ENCODE measurements at regions not wholly inside any gene's neighbourhood (a gene's known extent, or its start where the extent isn't known, plus 50 kb on each side); places are given as distances from the start of the nearest gene placed in this dataset.

DNA sequence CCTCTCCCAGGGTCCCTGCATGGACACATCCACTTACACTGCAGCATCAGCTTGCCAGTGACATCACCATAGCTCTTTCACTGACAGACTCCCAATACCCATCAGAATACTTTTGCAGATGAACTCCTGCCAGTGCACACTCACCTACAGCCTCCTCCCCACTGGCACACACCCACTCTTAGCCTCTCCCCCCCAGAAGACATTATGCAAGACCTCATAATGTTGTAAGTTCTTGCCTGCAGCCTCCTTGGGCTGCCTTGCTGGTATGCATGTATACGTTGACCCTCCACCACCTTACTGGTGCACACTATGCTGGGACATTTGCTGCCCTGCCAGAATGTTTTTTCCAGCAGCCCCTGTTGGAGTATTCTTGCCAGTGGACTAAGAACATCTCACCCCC, 324.2 kb downstream of the AEBP2 start:
- TF ChIP-seq YY1 (IDR thresholded peaks at IDR 0.05) (no peak), FOXA2 (IDR thresholded peaks at IDR 0.05) (no peak), HNF4A (conservative IDR thresholded peaks at IDR 0.05) (no peak), EGR1 (IDR thresholded peaks at IDR 0.05; ENCODE audit: low read depth in 2 of 2) (no peak), RAD21 (IDR thresholded peaks at IDR 0.05) (no peak), HNF4G (IDR thresholded peaks at IDR 0.05) (no peak), NR2F2 (IDR thresholded peaks at IDR 0.05) (no peak)
- TF ChIP-seq, protein P1, sequence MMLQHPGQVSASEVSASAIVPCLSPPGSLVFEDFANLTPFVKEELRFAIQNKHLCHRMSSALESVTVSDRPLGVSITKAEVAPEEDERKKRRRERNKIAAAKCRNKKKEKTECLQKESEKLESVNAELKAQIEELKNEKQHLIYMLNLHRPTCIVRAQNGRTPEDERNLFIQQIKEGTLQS (IDR thresholded peaks at IDR 0.05): no peak
- no peak overlapping the region for H3K9ac ChIP-seq (ENCODE audit: low read depth in 1 of 2, low read length in 2 of 2)
- no peak for DNase-seq (ENCODE audit: low spot score)
- 94% methylated on average over 1 of the region's 1 CpG for whole genome bisulfite sequencing
- H3K27ac ChIP-seq (ENCODE audit: low read depth in 1 of 2, low read length in 2 of 2): no peak overlapping the region
- no peaks in the 10 kb centered on the region for H3K36me3 ChIP-seq (ENCODE audit: control insufficient read depth in 4 of 4, insufficient read depth in 3 of 4, low read depth in 1 of 4, low read length in 3 of 4)
- H3K4me1 ChIP-seq (ENCODE audit: control insufficient read depth in 4 of 4, insufficient read depth in 4 of 4, low read length in 3 of 4): no peaks in the 10 kb centered on the region
- no peaks in the 10 kb centered on the region for H3K27me3 ChIP-seq (ENCODE audit: control insufficient read depth in 4 of 4, insufficient read depth in 4 of 4, low read length in 3 of 4)
- H3K4me3 ChIP-seq (ENCODE audit: low read depth in 1 of 3, low read length in 3 of 3): no peak overlapping the region
- H3K9me3 ChIP-seq (ENCODE audit: control insufficient read depth in 4 of 4, low read length in 3 of 4): no peaks in the 10 kb centered on the region

DNA sequence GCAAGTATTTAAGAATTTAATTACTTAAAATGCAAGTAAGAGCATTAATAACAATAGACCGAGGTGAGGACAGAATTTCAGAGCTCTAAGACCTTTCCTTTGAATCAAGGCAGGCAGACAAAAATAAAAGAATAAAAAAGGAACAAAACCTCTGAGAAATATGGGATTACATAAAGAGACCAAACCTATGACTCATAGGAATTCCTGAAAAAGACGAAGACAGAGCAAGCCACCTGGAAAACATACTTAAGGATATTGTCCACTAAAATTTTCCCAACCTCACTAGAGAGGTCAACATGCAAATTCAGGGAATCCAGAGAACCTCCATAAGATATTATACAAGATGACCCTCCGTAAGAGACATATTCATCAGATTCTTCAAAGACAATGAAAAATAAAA, 325.1 kb downstream of the AEBP2 start:
- no peak for DNase-seq (ENCODE audit: low spot score)
- H3K27me3 ChIP-seq (ENCODE audit: control insufficient read depth in 4 of 4, insufficient read depth in 4 of 4, low read length in 3 of 4): no peaks in the 10 kb centered on the region
- no peaks in the 10 kb centered on the region for H3K9me3 ChIP-seq (ENCODE audit: control insufficient read depth in 4 of 4, low read length in 3 of 4)
- H3K9ac ChIP-seq (ENCODE audit: low read depth in 1 of 2, low read length in 2 of 2): no peak overlapping the region
- H3K4me1 ChIP-seq (ENCODE audit: control insufficient read depth in 4 of 4, insufficient read depth in 4 of 4, low read length in 3 of 4): no peaks in the 10 kb centered on the region
- no peak for TF ChIP-seq HNF4G (IDR thresholded peaks at IDR 0.05)
- TF ChIP-seq TAF1 (conservative IDR thresholded peaks at IDR 0.05): no peak
- TF ChIP-seq, protein P2, sequence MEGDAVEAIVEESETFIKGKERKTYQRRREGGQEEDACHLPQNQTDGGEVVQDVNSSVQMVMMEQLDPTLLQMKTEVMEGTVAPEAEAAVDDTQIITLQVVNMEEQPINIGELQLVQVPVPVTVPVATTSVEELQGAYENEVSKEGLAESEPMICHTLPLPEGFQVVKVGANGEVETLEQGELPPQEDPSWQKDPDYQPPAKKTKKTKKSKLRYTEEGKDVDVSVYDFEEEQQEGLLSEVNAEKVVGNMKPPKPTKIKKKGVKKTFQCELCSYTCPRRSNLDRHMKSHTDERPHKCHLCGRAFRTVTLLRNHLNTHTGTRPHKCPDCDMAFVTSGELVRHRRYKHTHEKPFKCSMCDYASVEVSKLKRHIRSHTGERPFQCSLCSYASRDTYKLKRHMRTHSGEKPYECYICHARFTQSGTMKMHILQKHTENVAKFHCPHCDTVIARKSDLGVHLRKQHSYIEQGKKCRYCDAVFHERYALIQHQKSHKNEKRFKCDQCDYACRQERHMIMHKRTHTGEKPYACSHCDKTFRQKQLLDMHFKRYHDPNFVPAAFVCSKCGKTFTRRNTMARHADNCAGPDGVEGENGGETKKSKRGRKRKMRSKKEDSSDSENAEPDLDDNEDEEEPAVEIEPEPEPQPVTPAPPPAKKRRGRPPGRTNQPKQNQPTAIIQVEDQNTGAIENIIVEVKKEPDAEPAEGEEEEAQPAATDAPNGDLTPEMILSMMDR (IDR thresholded peaks at IDR 0.05; ENCODE audit: low read depth, low read length, missing input control): no peak
- TF ChIP-seq, protein P1 (IDR thresholded peaks at IDR 0.05): no peak
- TF ChIP-seq GABPA (IDR thresholded peaks at IDR 0.05 in 1 of 2, conservative IDR thresholded peaks at IDR 0.05 in 1 of 2): no peak
- TF ChIP-seq RXRA (IDR thresholded peaks at IDR 0.05): no peak
- TF ChIP-seq, protein P3, sequence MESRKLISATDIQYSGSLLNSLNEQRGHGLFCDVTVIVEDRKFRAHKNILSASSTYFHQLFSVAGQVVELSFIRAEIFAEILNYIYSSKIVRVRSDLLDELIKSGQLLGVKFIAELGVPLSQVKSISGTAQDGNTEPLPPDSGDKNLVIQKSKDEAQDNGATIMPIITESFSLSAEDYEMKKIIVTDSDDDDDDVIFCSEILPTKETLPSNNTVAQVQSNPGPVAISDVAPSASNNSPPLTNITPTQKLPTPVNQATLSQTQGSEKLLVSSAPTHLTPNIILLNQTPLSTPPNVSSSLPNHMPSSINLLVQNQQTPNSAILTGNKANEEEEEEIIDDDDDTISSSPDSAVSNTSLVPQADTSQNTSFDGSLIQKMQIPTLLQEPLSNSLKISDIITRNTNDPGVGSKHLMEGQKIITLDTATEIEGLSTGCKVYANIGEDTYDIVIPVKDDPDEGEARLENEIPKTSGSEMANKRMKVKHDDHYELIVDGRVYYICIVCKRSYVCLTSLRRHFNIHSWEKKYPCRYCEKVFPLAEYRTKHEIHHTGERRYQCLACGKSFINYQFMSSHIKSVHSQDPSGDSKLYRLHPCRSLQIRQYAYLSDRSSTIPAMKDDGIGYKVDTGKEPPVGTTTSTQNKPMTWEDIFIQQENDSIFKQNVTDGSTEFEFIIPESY (IDR thresholded peaks at IDR 0.05): no peak
- TF ChIP-seq, protein P4, sequence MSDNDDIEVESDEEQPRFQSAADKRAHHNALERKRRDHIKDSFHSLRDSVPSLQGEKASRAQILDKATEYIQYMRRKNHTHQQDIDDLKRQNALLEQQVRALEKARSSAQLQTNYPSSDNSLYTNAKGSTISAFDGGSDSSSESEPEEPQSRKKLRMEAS (IDR thresholded peaks at IDR 0.05): no peak
- no peak for TF ChIP-seq NR2F2 (IDR thresholded peaks at IDR 0.05)
- no peak for TF ChIP-seq FOXA1 (IDR thresholded peaks at IDR 0.05)
- TF ChIP-seq FOXA2 (IDR thresholded peaks at IDR 0.05): no peak
- TF ChIP-seq EGR1 (IDR thresholded peaks at IDR 0.05; ENCODE audit: low read depth in 2 of 2): no peak
- TF ChIP-seq RAD21 (IDR thresholded peaks at IDR 0.05): no peak
- TF ChIP-seq HNF4A (conservative IDR thresholded peaks at IDR 0.05): no peak
- no peak for TF ChIP-seq JUND (IDR thresholded peaks at IDR 0.05)
- TF ChIP-seq SP1 (IDR thresholded peaks at IDR 0.05): no peak
- TF ChIP-seq, protein P5, sequence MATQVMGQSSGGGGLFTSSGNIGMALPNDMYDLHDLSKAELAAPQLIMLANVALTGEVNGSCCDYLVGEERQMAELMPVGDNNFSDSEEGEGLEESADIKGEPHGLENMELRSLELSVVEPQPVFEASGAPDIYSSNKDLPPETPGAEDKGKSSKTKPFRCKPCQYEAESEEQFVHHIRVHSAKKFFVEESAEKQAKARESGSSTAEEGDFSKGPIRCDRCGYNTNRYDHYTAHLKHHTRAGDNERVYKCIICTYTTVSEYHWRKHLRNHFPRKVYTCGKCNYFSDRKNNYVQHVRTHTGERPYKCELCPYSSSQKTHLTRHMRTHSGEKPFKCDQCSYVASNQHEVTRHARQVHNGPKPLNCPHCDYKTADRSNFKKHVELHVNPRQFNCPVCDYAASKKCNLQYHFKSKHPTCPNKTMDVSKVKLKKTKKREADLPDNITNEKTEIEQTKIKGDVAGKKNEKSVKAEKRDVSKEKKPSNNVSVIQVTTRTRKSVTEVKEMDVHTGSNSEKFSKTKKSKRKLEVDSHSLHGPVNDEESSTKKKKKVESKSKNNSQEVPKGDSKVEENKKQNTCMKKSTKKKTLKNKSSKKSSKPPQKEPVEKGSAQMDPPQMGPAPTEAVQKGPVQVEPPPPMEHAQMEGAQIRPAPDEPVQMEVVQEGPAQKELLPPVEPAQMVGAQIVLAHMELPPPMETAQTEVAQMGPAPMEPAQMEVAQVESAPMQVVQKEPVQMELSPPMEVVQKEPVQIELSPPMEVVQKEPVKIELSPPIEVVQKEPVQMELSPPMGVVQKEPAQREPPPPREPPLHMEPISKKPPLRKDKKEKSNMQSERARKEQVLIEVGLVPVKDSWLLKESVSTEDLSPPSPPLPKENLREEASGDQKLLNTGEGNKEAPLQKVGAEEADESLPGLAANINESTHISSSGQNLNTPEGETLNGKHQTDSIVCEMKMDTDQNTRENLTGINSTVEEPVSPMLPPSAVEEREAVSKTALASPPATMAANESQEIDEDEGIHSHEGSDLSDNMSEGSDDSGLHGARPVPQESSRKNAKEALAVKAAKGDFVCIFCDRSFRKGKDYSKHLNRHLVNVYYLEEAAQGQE (IDR thresholded peaks at IDR 0.05): no peak
- TF ChIP-seq YY1 (IDR thresholded peaks at IDR 0.05): no peak
- H3K36me3 ChIP-seq (ENCODE audit: control insufficient read depth in 4 of 4, insufficient read depth in 3 of 4, low read depth in 1 of 4, low read length in 3 of 4): no peaks in the 10 kb centered on the region
- no peak overlapping the region for H3K4me3 ChIP-seq (ENCODE audit: low read depth in 1 of 3, low read length in 3 of 3)
- WGBS: 88% methylated on average over 3 of the region's 3 CpGs
- no peak overlapping the region for H3K27ac ChIP-seq (ENCODE audit: low read depth in 1 of 2, low read length in 2 of 2)
